GM12872 (cell line): ENCODE measurements at regions not wholly inside any gene's neighbourhood (a gene's known extent, or its start where the extent isn't known, plus 50 kb on each side); places are given as distances from the start of the nearest gene placed in this dataset.

Experiments used
- TF ChIP-seq, protein P1 (sequence below): IDR thresholded peaks from 3 replicates; pipeline ENCODE4 v1.5.1; 2011; ENCODE audit warnings: low read depth, mild to moderate bottlenecking, low read length, moderate library complexity; ENCODE audit not compliant: insufficient read depth

GRCh38 chr15:88397506-88397905, 69.7 kb downstream of the MRPL46 start:
- TF ChIP-seq, protein P1, sequence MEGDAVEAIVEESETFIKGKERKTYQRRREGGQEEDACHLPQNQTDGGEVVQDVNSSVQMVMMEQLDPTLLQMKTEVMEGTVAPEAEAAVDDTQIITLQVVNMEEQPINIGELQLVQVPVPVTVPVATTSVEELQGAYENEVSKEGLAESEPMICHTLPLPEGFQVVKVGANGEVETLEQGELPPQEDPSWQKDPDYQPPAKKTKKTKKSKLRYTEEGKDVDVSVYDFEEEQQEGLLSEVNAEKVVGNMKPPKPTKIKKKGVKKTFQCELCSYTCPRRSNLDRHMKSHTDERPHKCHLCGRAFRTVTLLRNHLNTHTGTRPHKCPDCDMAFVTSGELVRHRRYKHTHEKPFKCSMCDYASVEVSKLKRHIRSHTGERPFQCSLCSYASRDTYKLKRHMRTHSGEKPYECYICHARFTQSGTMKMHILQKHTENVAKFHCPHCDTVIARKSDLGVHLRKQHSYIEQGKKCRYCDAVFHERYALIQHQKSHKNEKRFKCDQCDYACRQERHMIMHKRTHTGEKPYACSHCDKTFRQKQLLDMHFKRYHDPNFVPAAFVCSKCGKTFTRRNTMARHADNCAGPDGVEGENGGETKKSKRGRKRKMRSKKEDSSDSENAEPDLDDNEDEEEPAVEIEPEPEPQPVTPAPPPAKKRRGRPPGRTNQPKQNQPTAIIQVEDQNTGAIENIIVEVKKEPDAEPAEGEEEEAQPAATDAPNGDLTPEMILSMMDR: no peak

DNA sequence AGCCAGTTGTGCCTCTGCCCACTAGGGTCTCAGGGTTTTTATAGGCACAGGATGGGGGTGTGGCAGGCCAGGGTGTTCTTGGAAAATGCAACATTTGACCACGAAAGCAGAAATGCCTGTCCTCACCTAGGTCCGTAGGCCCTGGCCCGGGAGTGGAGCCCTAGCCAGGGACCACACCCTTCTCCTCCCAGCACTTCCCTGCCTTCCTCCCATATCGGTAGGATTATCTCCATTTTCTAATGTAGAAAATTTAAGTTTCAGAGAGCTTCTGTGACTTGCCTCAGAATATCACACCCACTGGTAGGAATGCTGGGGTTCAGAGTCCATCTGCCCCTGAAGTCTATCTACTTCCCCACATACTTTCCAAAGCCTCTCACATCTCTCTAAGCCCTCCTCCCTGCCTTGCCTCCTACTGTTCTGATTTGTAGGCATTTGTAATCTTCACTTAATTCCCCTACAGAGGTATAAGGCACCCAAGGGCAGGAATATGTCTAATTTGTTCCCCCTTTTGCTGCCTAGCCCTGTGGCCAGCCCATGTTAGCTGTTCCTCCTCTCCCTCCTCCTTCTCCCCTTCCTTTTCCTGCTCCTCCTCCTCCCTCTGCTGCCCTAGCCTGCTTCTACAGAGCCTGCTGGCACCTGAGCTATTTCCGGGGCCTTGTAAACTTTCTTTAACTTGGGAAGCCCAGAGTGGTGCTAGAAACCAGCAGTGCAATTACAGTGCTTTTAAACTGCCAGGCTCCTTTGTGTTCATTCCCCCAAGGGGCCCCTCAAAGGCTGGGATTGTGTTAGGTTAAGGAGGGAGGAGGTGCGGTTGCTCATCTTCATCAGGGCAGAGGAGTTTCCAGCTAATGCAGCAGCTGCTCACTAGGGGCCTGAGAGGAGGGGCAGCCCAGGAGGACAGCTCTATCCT, 71.1 kb downstream of the MRPL46 start:
- TF ChIP-seq, protein P1: no peak

DNA sequence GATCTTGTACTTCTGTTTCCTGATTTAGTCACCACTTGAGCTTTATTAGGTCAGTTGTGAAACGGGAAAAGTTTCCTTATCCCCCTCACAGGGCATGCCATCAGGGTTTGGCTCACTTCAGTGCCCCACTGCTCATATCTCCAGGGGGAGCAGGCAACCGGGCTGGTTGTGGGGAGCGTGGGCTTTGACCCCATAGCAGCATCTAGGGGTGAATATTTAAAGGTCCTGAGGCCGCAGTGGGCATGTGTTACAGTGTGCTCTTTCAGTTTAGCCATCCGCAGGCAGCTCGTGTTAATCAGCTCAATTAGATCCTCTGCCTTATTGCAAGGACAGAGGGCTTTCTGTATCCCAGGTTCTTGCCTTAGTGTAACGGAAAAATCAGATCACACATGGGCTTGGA, 71.9 kb downstream of the MRPL46 start:
- TF ChIP-seq, protein P1: no peak

DNA sequence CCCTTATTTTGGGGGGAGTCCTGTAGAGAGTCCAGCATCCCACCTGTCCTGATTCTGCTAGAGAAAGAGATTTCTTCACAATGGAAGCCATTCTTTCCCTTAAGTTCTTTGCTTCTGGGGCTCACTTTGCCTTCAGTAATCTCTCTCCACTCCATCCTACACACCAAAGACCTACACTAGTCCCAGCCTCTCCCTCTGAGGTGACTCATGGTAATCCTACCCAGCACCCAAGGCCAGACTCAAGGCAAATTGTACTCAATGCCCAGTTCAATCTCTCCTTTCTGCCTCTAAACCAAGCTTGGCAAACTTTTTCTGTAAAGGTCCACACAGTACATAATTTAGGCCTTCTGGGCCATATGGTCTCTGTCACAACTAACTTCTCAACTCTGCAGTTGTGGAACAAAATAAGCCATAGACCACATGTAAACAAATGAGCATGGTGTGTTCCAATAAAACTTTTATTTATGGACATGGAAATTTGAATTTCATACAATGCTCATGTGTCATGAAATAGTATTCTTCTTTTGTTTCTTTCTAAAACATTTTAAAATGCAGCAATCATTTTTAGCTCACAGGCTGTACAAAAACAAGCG, 72.5 kb downstream of the MRPL46 start:
- TF ChIP-seq, protein P1: no peak

DNA sequence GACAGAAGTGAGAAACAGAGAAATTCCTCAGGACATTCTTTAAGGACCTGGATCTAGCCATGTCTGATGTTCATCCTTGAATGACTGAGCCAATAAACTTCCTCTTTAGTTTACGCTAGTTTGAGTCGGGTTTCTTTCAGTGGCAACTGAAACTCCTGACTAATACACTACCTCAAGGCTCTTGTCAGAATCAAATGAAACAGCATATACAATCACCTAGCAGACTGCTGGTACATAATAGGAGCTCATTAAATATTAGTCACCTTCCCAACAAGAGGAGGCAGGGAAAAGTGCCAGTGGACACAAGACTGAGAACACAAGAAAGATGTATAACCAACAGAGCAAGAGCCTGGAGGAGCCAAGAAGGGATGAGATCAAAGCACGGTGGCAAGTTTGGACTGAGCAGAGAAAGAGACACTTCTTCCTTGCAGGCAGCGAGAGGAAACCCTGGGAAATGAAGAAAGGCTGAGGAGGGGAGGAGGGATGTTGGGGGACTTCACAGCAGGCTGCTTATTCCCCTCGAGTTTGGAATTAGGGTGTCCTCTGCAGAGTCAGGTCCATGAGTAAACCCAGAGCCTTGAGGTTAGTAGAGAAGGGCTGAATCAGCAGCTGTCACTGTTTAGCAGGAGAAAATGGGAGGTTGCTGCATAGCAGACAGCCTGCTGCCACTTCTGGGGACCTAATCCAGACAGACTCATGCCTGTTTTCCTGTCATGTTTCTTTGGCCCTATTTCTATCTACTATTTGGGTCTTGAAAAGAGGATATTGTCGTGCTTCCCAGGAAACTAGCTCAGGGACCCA, 73.3 kb downstream of the MRPL46 start:
- TF ChIP-seq, protein P1: no peak

GRCh38 chr15:88391700-88392099, 75.5 kb downstream of the MRPL46 start:
- TF ChIP-seq, protein P1: no peak

DNA sequence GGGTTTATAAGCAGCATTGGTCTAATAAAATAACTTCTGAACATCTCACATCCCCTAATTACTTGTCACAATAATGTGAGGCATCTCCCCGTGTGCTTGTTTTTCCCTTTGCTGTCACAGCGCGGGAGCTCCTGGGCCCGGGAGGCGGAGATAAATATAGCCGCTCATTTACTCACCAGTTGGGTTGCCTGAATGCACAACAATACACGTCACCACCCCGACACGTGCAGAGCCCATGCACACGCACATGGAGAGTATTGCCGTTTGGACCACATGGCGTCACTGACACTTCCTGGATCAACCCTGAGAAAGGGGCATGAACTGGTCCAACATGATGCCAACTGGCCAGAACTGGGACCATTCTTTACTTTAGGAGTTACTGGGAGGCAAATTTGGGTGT, 76.2 kb downstream of the MRPL46 start:
- TF ChIP-seq, protein P1: no peak
